ENCODE measurements at regions not wholly inside any gene's neighbourhood (a gene's known extent, or its start where the extent isn't known, plus 50 kb on each side); places are given as distances from the start of the nearest gene placed in this dataset.
"Not testable (repeated sequence)": the region's sequence is repeated elsewhere in the genome, so short reads cannot be mapped to it uniquely, and the experiment has no call there.

GRCh38 chr3:26484140-26484539 lies 138.4 kb upstream of the LRRC3B start:
- TF ChIP-seq CTCF (IDR thresholded peaks at IDR 0.05; ENCODE audit: control extremely low read depth, extremely low read depth) = no peak
- H3K4me3 ChIP-seq = no peak overlapping the region
- no peaks in the 10 kb centered on the region for H3K27me3 ChIP-seq (ENCODE audit: control insufficient read depth in 3 of 3, insufficient read depth in 3 of 3, low read length in 2 of 3)
- H3K27ac ChIP-seq (ENCODE audit: low read depth in 1 of 2, low read length in 1 of 2) = no peak overlapping the region
- H3K4me1 ChIP-seq (ENCODE audit: control insufficient read depth in 5 of 5, insufficient read depth in 5 of 5, low read length in 5 of 5) = no peaks in the 10 kb centered on the region
- DNase-seq (no peak), ATAC-seq (ENCODE audit: insufficient read depth, low FRiP score) (no peak)
- H3K9ac ChIP-seq (ENCODE audit: insufficient read depth in 1 of 2, low read length in 2 of 2) = no peak overlapping the region
- no peaks in the 10 kb centered on the region for H3K9me3 ChIP-seq (ENCODE audit: control insufficient read depth in 4 of 4, insufficient read depth in 3 of 4, low read length in 3 of 4)
- WGBS, 2 donors = 82 to 85% methylated on average over 4 of the region's 4 CpGs
- H3K36me3 ChIP-seq (ENCODE audit: control insufficient read depth in 4 of 4, insufficient read depth in 4 of 4, low read length in 4 of 4) = no peaks in the 10 kb centered on the region

DNA sequence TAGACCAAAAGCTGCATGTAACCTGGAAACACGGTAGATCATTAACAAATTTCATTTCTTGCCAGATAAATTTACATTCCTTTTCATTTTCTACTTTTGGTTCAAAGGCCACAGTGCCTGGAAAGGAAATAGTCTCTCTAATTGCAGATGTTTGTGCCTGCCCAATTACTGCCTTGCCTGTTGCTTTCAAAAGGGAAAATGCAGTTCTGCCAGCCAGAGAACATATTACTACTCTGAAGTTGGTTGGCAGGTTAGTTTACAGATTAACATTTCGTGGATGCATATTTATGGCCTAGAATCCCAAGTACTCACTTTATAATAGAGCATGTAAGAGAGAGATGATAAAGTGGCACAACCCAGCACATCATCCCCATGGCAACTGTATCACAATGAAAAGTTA lies 124.3 kb upstream of the LRRC3B start:
- no peak overlapping the region for H3K9ac ChIP-seq (ENCODE audit: insufficient read depth in 1 of 2, low read length in 2 of 2)
- no peak overlapping the region for H3K27ac ChIP-seq (ENCODE audit: low read depth in 1 of 2, low read length in 1 of 2)
- 69 to 78% methylated on average over 2 of the region's 2 CpGs for WGBS, 2 donors
- no peak for TF ChIP-seq CTCF (IDR thresholded peaks at IDR 0.05; ENCODE audit: control extremely low read depth, extremely low read depth)
- no peaks in the 10 kb centered on the region for H3K36me3 ChIP-seq (ENCODE audit: control insufficient read depth in 4 of 4, insufficient read depth in 4 of 4, low read length in 4 of 4)
- no peak for DNase-seq
- no peak overlapping the region for H3K4me3 ChIP-seq
- H3K9me3 ChIP-seq (ENCODE audit: control insufficient read depth in 4 of 4, insufficient read depth in 3 of 4, low read length in 3 of 4) = no peaks in the 10 kb centered on the region
- no peak for ATAC-seq (ENCODE audit: insufficient read depth, low FRiP score)
- H3K27me3 ChIP-seq (ENCODE audit: control insufficient read depth in 3 of 3, insufficient read depth in 3 of 3, low read length in 2 of 3) = no peaks in the 10 kb centered on the region
- no peaks in the 10 kb centered on the region for H3K4me1 ChIP-seq (ENCODE audit: control insufficient read depth in 5 of 5, insufficient read depth in 5 of 5, low read length in 5 of 5)

GRCh38 chr3:26505399-26505798 lies 117.2 kb upstream of the LRRC3B start:
- H3K9me3 ChIP-seq (ENCODE audit: control insufficient read depth in 4 of 4, insufficient read depth in 3 of 4, low read length in 3 of 4) = peaks cover 0 to 5% (median under 1%) of the 10 kb centered on the region in 4 donors
- DNase-seq (no peak), ATAC-seq (ENCODE audit: insufficient read depth, low FRiP score) (no peak)
- 13 to 20% methylated on average over 3 of the region's 3 CpGs for WGBS, 2 donors
- H3K36me3 ChIP-seq (ENCODE audit: control insufficient read depth in 4 of 4, insufficient read depth in 4 of 4, low read length in 4 of 4) = no peaks in the 10 kb centered on the region
- no peak overlapping the region for H3K27ac ChIP-seq (ENCODE audit: low read depth in 1 of 2, low read length in 1 of 2)
- TF ChIP-seq CTCF (IDR thresholded peaks at IDR 0.05; ENCODE audit: control extremely low read depth, extremely low read depth) = no peak
- no peak overlapping the region for H3K4me3 ChIP-seq
- no peaks in the 10 kb centered on the region for H3K4me1 ChIP-seq (ENCODE audit: control insufficient read depth in 5 of 5, insufficient read depth in 5 of 5, low read length in 5 of 5)
- H3K9ac ChIP-seq (ENCODE audit: insufficient read depth in 1 of 2, low read length in 2 of 2) = no peak overlapping the region
- no peaks in the 10 kb centered on the region for H3K27me3 ChIP-seq (ENCODE audit: control insufficient read depth in 3 of 3, insufficient read depth in 3 of 3, low read length in 2 of 3)

GRCh38 chr3:26514445-26515029 lies 108.0 kb upstream of the LRRC3B start:
- not testable (repeated sequence) for H3K4me1 ChIP-seq (ENCODE audit: control insufficient read depth in 5 of 5, insufficient read depth in 5 of 5, low read length in 5 of 5); H3K9me3 ChIP-seq (ENCODE audit: control insufficient read depth in 4 of 4, insufficient read depth in 3 of 4, low read length in 3 of 4); H3K36me3 ChIP-seq (ENCODE audit: control insufficient read depth in 4 of 4, insufficient read depth in 4 of 4, low read length in 4 of 4); H3K27me3 ChIP-seq (ENCODE audit: control insufficient read depth in 3 of 3, insufficient read depth in 3 of 3, low read length in 2 of 3); ATAC-seq (ENCODE audit: insufficient read depth, low FRiP score); H3K9ac ChIP-seq (ENCODE audit: insufficient read depth in 1 of 2, low read length in 2 of 2); DNase-seq; H3K27ac ChIP-seq (ENCODE audit: low read depth in 1 of 2, low read length in 1 of 2); H3K4me3 ChIP-seq
- WGBS, 2 donors = 85 to 87% methylated on average over 5 of the region's 5 CpGs
